Prostate gland (tissue), 2 donors: ENCODE measurements at regions not wholly inside any gene's neighbourhood (a gene's known extent, or its start where the extent isn't known, plus 50 kb on each side); places are given as distances from the start of the nearest gene placed in this dataset.

ENCODE experiments used
- DNase-seq: peaks from one replicate; pipeline ENCODE4 v3.0.0-alpha.2; 2019; ENCODE audit warnings: low spot score
- H3K27ac ChIP-seq, 2 donors: fragments of 200-600 bp; sonication (generic); 2 replicates each; pipeline ENCODE4 v1.5.1; 2017 to 2019
- H3K27me3 ChIP-seq: fragments of 200-600 bp; sonication (generic); replicated peaks from 2 replicates; pipeline ENCODE4 v1.5.1; 2019; ENCODE audit not compliant: insufficient read depth
- H3K36me3 ChIP-seq, 2 donors: fragments of 200-600 bp; sonication (generic); 1 replicate in 1 of 2; 2 replicates in 1 of 2; pipeline versions ENCODE4 v1.5.1 to v1.8.1; 2017 to 2019
- H3K4me1 ChIP-seq: fragments of 200-600 bp; sonication (generic); replicated peaks from 2 replicates; pipeline ENCODE4 v1.5.1; 2019
- H3K4me3 ChIP-seq, 2 donors: fragments of 200-600 bp; sonication (generic); 2 replicates each; pipeline ENCODE4 v1.5.1; 2017 to 2019
- H3K9me3 ChIP-seq: fragments of 200-600 bp; sonication (generic); 2 replicates; pipeline ENCODE4 v1.5.1; 2017
- CTCF ChIP-seq, 4 experiments: fragments of 200-600 bp in 2 of 4; fragments of 450-650 bp in 2 of 4; sonication (generic) in 2 of 4; IDR thresholded peaks; 1 replicate in 3 of 4; 2 replicates in 1 of 4; pipeline ENCODE4 v1.5.1; 2016 to 2019; ENCODE audit warnings: antibody characterized with exemption in 4 of 4, mild to moderate bottlenecking in 2 of 4, moderate library complexity in 2 of 4
- POLR2A ChIP-seq: fragments of 450-650 bp; IDR thresholded peaks from one replicate; pipeline ENCODE4 v1.6.1; 2016; ENCODE audit warnings: antibody characterized with exemption, mild to moderate bottlenecking
- POLR2AphosphoS5 ChIP-seq: sonication (generic); formaldehyde crosslinking; IDR thresholded peaks from one replicate; pipeline ENCODE4 v1.6.1; 2017; ENCODE audit warnings: antibody characterized with exemption
- WGBS: methylation state at CpG from one replicate; pipeline ENCODE4 v1.1.5; 2018; 5-methylcytosine and 5-hydroxymethylcytosine counted together
- intact Hi-C: fragments of 100-400 bp; cut with DNase I; formaldehyde crosslinking; loops from one replicate; pipeline ENCODE4 v1.14.2; 2022

DNA sequence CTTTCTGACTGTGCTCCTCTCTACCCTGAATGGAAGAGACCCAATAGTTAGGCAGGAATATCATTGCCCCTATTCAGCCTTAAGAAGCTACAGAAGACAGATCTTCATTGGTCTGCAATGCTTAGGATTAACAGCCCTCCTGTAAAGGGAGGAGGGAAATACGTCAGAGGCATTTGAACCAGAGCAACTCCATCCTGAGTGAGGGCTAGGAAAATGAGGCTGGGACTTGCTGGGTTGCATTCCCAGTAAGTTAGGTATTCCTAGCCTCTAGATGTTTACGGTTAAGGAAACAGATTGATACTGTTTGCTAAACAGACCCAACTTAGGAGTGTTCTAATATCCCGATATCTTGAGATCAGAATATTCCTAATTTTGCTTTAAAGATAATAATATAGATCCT is 63.5 kb downstream of the PCDH18 start:
- Histone ChIP-seq H3K36me3 (no peaks in the 10 kb centered on the region), H3K27me3 (no peaks in the 10 kb centered on the region), H3K27ac (no peak overlapping the region), H3K4me1 (no peaks in the 10 kb centered on the region), H3K4me3 (no peak overlapping the region), H3K9me3 (no peaks in the 10 kb centered on the region)
- TF ChIP-seq CTCF (IDR thresholded peaks at IDR 0.05) (no peak), POLR2A (no peak), POLR2AphosphoS5 (no peak)
- no peak for DNase-seq
- intact Hi-C loops, result no loop called here
- WGBS, result 99% methylated on average over 3 of the region's 3 CpGs

DNA sequence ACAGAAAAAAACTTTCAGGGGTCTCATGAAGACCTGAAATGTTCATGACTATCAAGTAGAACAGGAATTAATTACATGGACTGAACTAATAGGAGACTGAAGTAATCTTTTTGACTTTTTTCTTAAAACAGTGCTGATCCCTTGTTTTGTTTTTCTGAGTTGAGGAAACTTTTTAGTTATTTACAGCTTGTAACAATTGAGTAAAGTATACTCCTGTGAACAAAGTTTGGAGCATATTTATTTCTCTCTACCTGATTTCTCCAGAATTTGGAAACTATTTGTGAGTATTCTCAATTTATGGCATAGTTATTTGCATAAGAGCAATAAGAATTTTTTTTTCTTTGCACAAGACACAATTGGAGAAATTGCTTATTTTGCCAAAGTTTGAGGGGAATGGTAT is 64.8 kb downstream of the PCDH18 start:
- H3K27me3 ChIP-seq, result no peaks in the 10 kb centered on the region
- TF ChIP-seq POLR2AphosphoS5, result no peak
- TF ChIP-seq POLR2A, result no peak
- TF ChIP-seq CTCF (IDR thresholded peaks at IDR 0.05), result no peak
- no peak overlapping the region for H3K27ac ChIP-seq
- DNase-seq, result no peak
- H3K4me3 ChIP-seq, result no peak overlapping the region
- H3K4me1 ChIP-seq, result no peaks in the 10 kb centered on the region
- no peaks in the 10 kb centered on the region for H3K36me3 ChIP-seq
- intact Hi-C loops, result no loop called here
- H3K9me3 ChIP-seq, result no peaks in the 10 kb centered on the region

GRCh38 chr4:137463377-137464003 is 68.8 kb downstream of the PCDH18 start:
- TF ChIP-seq POLR2AphosphoS5 (no peak), CTCF (IDR thresholded peaks at IDR 0.05) (no peak), POLR2A (no peak)
- Histone ChIP-seq H3K27me3 (no peaks in the 10 kb centered on the region), H3K9me3 (no peaks in the 10 kb centered on the region), H3K36me3 (no peaks in the 10 kb centered on the region), H3K27ac (no peak overlapping the region), H3K4me3 (no peak overlapping the region), H3K4me1 (no peaks in the 10 kb centered on the region)
- intact Hi-C loops, result no loop called here
- 100% methylated on average over 1 of the region's 1 CpG for WGBS
- DNase-seq, result no peak

GRCh38 chr4:137455647-137456321 is 76.5 kb downstream of the PCDH18 start:
- WGBS, result 81% methylated on average over 5 of the region's 5 CpGs
- TF ChIP-seq POLR2AphosphoS5, result no peak
- no peak for TF ChIP-seq CTCF (IDR thresholded peaks at IDR 0.05)
- no peak for TF ChIP-seq POLR2A
- no peak overlapping the region for H3K4me3 ChIP-seq
- no peak for DNase-seq
- H3K9me3 ChIP-seq, result no peaks in the 10 kb centered on the region
- no peaks in the 10 kb centered on the region for H3K36me3 ChIP-seq
- no peaks in the 10 kb centered on the region for H3K27me3 ChIP-seq
- no peaks in the 10 kb centered on the region for H3K4me1 ChIP-seq
- H3K27ac ChIP-seq, result no peak overlapping the region
- intact Hi-C loops, result no loop called here

DNA sequence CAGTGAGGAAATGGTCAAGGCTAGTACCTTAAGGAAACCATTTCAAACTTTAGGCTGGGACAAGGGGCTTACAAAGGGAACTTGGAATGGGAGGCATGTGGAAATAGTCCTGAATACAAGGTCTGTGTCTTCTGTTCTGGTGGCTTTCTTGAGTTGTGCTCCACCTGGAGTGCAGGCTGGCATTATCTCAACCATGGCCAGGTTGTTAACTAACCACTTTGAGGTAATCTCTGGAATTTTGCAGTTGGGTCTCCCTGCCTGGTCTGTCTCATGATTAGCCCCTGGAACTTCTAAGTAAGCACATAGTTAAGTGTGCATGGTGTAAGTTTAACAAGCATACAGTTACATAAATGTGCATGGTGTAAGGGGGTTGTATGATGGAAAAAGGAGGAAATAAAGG is 77.5 kb downstream of the PCDH18 start:
- Histone ChIP-seq H3K36me3 (no peaks in the 10 kb centered on the region), H3K9me3 (no peaks in the 10 kb centered on the region)
- intact Hi-C loops, result no loop called here

More for the DNA sequence above, 77.5 kb downstream of the PCDH18 start:
- H3K27me3 ChIP-seq, result no peaks in the 10 kb centered on the region
- no peak overlapping the region for H3K27ac ChIP-seq
- H3K4me1 ChIP-seq, result no peaks in the 10 kb centered on the region
- no peak overlapping the region for H3K4me3 ChIP-seq
- no peak for DNase-seq
- no peak for TF ChIP-seq CTCF (IDR thresholded peaks at IDR 0.05)
- no peak for TF ChIP-seq POLR2A
- TF ChIP-seq POLR2AphosphoS5, result no peak
